HG03469 (cell line): ENCODE measurements at regions not wholly inside any gene's neighbourhood (a gene's known extent, or its start where the extent isn't known, plus 50 kb on each side); places are given as distances from the start of the nearest gene placed in this dataset.

Experiments
- ATAC-seq: cut with Tn5 transposase; IDR thresholded peaks from one replicate; pipeline ENCODE4 v1.9.1; 2021; ENCODE audit warnings: mild to moderate bottlenecking, moderate library complexity, moderate number of reproducible peaks; ENCODE audit not compliant: unreplicated experiment

DNA sequence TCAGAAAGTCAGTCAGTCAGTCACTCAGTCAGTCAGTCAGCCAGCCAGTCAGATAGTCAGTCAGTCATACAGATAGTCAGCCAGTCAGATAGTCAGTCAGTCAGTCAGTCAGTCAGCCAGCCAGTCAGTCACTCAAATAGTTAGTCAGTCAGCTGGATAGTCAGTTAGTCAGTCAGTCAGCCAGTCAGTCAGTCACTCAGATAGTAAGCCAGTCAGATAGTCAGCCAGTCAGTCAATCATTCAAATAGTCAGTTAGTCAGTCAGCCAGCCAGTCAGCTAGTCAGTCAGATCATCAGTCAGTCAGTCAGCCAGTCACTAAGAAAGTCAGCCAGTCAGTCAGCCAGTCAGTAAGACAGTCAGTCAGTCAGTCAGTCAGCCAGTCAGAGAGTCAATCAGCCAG, 477.1 kb downstream of the AGTPBP1 start:
- ATAC-seq = no peak

GRCh38 chr9:85263288-85263687, 478.5 kb downstream of the AGTPBP1 start:
- no peak for ATAC-seq

DNA sequence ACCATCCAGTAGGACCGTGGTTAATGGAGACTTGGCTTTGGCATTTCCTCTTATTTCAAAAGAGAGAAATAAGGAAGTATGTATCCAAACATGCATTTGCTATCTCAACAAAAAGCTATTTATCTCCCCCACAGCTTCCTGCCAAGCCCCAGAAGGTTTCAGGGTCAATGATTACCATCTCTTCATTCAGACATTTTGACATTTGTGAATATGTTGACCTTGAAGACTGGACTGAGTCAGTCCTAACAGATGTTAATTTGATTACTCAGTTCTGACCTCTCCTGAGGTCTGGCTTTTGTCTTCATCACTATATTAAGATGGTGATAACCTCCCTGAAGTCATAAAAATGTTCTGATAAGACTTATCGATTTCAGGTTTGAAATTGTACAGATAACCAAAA, 479.4 kb downstream of the AGTPBP1 start:
- ATAC-seq = no peak

DNA sequence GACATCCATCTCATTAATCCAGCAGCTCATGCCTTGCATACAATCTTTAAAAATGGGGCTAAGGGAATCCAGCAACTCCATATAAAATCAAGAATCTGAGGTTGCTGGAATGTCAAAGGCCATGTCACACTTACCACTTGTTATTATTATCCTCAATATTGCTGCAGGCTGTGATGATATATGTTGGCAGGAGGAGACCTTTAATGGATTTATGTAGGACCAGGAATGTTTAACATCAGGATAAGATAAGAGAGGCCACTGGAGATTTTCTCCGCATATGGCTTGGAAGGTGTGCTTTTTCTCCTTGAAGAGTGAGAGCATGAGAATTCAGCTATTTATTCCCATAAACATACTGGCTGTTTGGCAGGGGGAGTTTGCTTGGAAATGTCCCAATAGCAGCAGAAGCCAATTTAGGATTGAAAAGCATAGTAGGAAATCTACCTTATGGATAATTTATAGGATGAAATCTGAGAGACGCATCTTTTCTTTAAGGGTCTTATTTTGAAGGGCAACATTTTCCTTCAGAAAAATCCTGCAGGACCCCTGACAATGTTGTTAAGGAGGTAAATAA, 481.4 kb downstream of the AGTPBP1 start:
- ATAC-seq = no peak

GRCh38 chr9:85258823-85259370, 482.9 kb downstream of the AGTPBP1 start:
- ATAC-seq = peak; percentile 67

DNA sequence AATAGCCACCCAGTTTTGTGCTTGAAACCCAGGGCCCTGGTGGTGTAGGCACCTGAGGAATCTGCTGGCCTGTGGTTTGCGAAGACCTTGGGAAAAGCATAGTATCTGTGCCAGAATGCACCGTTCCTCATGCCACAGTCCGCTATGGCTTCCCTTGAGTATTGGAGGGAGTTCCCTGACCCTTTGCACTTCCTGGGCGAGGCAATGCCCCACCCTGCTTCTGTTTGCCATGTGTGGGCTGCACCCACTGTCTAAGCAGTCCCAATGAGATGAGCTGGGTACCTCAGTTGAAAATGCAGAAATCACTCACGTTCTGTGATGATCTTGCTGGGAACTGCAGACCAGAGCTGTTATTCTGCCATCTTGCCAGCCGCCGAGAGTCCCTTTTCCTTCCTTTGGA, 483.5 kb downstream of the AGTPBP1 start:
- no peak for ATAC-seq

DNA sequence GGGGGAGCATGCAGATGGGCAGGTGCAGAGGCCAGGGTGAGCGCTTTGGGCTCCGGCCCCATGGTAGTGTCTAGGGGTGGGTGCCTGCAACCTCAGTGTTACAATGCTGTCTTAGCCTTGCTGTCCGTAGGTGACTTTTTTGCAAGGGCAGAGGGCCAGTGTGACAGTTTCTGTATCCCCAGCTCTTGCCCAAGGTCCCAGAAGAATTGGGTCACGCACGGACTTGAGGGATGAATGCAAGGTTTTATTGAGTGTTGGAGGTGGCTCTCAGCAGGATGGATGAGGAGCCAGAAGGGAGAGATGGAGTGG, 492.5 kb downstream of the AGTPBP1 start:
- no peak for ATAC-seq

DNA sequence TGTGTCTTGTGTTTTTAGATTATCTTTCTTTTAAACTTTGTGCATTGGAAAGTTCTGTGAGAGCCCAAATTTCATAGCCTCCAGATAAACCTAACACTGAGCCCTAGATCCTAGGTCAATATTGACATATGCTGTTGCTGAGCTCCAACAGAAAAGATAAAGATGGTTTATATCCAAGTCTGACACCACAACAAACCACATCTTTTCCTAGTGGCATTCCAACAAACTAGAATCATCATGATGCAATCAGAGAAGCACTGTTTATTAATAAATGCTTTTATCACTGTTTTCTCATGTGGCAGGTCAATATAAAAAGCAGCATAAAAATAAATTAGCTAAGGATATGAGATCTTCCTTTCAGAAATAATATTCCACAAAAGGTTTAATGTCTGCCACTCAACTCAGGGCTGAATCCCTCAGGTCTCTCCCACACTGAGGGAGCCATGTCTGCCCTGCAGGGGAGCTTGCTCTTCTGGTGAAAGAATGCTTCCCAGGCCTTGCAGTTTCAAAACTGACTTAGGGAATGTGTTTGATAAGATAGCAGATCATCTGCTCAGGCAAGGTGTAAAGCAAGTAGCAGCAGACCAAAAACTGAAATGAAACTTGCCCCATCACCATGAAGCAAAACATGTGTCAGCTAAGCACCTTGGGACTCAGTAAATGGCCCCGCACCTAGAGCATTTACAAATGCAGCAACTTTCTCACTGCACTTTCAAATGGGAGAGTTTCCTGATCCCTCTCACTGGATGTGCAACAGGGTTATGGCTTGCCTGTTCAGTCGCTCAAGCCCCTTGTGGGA, 493.0 kb downstream of the AGTPBP1 start:
- no peak for ATAC-seq

DNA sequence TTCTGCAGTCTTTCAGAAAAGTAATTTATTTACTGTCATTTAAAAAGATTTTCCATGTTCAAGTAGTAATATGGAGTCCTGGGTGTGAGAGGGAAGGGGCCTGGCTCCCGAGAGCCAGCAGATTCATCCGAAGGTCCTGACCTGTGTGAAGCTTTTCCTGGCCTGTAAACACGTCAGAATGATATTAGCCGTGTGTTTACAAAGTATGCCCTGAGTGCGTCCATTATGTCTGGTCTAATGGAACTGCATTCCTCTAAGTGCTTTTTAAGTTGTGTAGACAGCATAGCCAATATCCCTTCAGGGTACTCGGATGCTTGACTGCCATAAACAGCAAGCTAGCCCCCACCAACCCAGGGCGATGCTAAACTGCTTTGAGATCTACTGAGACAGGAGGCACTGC, 495.2 kb downstream of the AGTPBP1 start:
- no peak for ATAC-seq

DNA sequence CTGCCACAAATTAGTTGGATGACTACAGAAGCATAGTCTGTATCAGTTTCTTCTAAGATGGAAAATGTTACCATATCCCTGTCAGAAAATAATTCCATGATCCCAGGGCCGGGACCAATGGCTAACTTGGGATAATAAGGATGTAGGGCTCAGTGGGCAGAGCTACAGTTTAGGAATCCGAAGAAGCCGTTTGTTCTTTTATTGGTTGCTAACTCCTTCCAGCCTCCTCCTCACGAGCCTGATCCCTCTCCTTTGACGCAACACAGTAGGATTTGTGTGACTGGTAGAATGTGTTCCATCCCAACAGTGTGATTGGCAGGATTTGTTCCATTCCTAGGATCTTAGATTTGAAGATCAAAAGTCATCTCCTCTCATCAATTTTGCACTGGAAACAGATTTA, 496.9 kb downstream of the AGTPBP1 start:
- no peak for ATAC-seq

GRCh38 chr9:85243977-85244376, 497.8 kb downstream of the AGTPBP1 start:
- ATAC-seq = no peak

- no peak for ATAC-seq
These were observed 504.3 kb downstream of the AGTPBP1 start for GRCh38 chr9:85237478-85237877.

- ATAC-seq = no peak
These were observed 511.7 kb downstream of the AGTPBP1 start for GRCh38 chr9:85230081-85230480.

GRCh38 chr9:85228111-85228855, 513.5 kb downstream of the AGTPBP1 start:
- ATAC-seq = no peak

DNA sequence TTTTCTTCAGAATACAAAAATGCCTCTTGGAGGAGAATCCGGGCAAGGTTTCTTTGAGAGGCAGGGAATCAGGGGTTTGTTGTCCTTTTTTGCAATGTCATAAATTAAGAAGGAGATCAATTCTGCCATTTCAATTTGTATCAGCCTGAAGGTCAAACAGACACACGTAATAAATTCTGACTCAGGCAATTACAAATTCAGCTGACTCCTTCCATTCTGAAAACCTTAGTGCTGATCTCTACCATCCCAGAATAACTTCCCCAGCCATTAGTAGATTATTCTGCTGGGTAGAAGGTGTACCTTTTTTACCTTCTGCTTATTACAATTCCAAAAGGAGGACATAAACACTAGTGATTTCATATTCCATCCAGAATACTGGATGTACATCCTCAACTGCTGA, 516.6 kb downstream of the AGTPBP1 start:
- ATAC-seq = no peak

DNA sequence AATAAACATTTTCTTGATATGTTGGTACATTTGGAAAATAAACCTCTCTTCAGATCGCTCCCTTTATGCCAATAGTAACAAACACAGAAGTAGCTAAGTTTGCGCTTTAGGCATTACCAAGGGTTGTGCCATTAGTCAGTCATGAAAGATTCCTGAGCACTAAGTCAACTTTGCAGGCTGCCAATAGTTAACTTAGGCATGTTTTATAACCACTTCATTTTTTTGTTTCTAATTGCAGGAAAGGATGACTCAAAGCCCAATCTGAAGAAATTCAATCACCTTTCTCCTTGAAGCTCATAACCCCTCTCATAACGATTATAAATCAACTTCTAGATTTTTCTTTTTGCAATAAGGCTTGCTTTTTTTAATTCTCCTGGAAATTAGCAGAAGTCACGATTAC, 517.0 kb downstream of the AGTPBP1 start:
- ATAC-seq = no peak

DNA sequence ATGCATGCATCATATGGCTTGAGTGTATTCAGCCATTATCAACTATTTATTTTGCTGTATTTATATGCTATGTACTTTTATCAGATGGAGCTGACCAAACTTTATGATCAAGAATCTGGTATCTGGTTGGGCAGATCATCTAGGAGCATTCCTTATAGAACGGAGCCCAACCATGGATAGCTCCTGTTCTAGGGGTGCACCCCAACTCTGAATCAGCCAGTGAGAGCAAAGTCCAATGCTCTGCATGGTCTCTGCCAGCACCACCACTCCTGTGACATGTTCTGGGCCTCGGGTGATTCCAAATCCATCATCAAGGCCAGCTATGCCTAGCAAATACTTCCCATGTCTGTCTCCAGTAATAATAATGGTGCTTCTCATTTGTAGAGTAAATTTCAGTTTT, 517.5 kb downstream of the AGTPBP1 start:
- ATAC-seq = no peak

DNA sequence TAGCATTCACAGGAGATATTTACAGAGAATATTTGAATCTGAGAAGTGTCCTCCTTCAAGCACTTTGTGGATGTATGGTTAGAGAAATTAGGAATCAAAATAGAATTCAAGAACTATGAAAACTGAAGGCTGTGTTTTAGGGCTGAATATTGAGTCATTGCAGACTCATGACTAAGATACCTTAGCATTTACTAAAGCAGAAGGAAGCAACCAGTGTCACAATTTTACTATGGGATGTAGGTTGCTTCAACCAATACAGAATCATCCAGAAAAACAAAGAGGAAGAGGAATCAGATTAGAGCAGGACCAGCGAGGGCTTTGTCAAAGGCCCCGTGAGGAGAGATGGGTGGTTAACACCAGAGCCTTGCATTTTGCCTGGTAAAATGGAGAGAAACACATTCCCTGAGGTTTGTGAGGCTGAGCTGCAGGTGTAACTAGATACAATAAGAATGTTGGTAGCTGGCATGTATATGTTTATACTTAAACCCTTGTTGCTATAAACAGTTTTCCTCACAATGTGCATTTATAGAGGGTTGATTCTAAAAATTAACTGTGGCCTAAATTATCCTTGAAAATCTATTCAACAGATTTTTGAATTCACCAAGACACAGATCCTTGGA, 518.1 kb downstream of the AGTPBP1 start:
- ATAC-seq = no peak

DNA sequence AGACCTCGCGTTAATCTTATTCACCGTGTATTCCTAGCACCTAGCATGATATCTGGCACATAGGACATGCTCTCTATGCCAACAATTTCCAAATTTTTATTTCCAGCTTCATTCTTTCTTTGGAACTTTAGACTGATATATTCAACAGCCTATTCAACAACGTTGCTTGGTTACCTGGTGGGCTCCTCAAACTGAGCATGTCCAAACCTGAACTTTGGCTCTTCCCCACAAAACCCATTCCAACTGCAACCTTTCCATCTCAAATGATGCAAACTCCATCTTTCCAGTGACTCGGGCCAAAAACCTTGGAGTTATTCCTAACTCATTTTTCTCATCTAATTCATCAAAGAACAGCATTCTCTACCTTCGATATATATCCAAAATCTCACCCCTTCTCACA, 525.2 kb downstream of the AGTPBP1 start:
- no peak for ATAC-seq

- no peak for ATAC-seq
These were observed 525.8 kb downstream of the AGTPBP1 start for GRCh38 chr9:85215961-85216360.

DNA sequence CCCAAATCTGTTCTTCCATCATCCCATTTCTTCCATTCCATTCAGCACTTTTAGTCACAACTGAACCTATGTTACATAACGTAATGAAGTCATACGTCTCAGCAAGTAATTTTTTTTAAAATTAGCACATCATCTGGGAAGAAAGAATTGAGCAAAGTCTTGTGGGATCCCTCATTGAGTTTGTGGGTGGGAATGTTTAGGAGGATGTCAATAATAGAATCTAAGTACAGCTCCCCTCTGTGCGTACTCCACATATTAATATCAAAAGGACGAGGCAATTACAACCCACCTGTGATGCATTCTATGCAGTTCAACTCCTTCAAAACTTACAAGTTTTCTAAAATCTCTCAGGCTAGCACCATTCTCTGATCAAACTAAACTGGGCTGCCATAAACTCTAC, 526.3 kb downstream of the AGTPBP1 start:
- ATAC-seq = no peak
